COLO668 (cell line): ENCODE measurements at regions not wholly inside any gene's neighbourhood (a gene's known extent, or its start where the extent isn't known, plus 50 kb on each side); places are given as distances from the start of the nearest gene placed in this dataset.

Experiments used
- DNase-seq: peaks from one replicate; lab custom pipeline; 2025; ENCODE audit not compliant: unreplicated experiment; lab: John Stamatoyannopoulos, UW

GRCh38 chr14:26765768-26766520 lies 168.1 kb upstream of the NOVA1 start:
- no peak for DNase-seq

DNA sequence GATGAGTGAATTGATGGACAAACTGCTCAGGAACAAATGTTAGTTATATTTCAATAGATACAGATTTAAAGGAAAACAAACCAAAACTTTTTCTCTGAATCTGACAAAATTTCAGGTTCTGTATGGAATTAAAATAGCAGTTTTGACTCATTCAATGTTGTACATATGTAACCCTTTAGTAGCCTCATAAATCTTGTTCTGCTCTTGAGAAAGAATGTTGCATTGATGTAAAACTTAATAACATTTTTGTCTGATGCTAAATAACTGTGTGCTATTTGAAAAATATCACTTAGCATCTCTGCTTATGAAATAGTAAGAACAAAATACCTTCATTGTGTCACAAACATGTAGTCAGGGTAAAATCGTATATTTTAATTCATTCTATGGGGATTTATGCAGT lies 168.9 kb upstream of the NOVA1 start:
- DNase-seq, result no peak

GRCh38 chr14:26773906-26774593 lies 176.2 kb upstream of the NOVA1 start:
- DNase-seq, result no peak

GRCh38 chr14:26775765-26776563 lies 178.1 kb upstream of the NOVA1 start:
- no peak for DNase-seq

DNA sequence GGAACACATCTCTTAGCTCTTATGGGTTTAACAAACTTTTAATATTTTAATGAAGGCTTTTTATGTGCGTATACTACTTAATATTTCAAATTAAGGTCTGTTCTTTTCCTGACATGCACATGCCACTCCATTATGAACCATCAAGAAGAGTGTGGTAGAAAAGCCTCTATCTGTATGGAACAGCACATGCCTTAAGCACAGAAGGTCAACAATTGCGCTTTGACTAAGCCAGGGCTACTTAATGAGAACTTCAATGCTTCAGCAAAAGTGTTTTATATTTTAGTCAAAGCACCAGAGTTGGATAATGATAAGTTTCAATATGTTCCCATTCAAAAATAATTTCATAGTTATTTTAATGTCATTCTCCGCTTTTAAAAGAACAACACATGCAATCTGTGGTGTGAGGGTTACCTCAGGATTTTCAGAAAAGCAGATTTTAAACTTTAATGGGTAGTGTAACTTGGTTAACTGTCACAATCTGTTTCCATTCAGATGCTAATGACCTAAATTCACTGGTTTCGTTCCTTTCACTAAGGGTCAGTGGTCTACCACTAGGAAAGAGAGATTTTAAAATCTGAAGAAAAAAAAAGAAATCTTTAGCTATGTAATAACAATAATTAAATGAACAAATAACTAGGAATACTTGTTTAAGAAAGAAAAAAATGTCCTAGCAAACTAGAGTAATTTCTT lies 193.4 kb upstream of the NOVA1 start:
- DNase-seq, result no peak

GRCh38 chr14:26794731-26795130 lies 196.9 kb upstream of the NOVA1 start:
- DNase-seq, result no peak

- no peak for DNase-seq
Observed at GRCh38 chr14:26808407-26808806, 210.6 kb upstream of the NOVA1 start.

- DNase-seq, result no peak
Observed at GRCh38 chr14:26810631-26811030, 212.8 kb upstream of the NOVA1 start.

GRCh38 chr14:26811756-26812305 lies 214.0 kb upstream of the NOVA1 start:
- DNase-seq, result no peak

GRCh38 chr14:26820138-26820537 lies 222.3 kb upstream of the NOVA1 start:
- no peak for DNase-seq

GRCh38 chr14:26820572-26820971 lies 222.7 kb upstream of the NOVA1 start:
- DNase-seq, result no peak

DNA sequence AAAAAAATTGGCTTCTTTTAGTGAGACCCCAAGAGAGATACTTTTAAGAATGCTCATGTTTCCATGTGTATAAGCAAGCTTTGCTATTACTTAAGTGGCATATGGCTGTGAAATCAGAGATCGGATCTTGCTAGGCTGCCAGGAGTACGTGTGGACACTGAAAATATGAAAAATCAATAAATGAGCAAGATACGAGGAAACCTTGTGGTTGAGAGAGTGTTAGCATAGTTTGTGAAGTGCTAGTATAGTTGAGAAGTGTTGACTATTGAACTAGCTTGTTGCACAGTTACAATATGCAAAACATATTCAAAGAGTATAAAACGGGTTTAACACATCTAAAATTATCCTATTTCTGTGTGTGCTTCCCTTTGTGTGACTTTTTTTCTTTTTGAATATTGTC lies 230.9 kb upstream of the NOVA1 start:
- DNase-seq, result no peak

DNA sequence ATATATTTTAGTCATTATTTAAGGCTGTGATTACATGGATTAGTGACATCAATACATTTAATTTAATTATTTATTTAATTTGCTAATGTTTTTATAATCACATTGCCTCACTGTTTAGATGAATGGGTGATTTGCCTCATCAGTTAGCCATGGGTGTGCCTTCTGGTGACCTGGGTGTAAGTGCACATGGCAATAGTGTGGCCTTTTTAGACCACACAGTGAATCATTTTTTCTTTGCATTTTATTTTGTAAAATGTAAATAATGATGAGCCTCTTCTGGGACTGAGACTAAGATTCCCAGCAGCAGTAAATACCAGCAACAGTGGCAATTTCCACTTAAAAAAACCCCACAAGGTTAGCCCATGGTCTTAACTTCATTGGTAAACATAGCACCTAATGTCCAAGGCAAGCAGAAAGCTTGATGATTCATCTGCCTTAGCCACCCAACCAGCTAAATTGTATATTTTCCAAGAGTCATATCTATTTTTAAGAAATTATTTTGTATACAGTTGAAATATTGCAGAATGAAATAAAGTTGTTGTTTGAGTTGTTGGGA lies 235.9 kb upstream of the NOVA1 start:
- DNase-seq, result no peak

DNA sequence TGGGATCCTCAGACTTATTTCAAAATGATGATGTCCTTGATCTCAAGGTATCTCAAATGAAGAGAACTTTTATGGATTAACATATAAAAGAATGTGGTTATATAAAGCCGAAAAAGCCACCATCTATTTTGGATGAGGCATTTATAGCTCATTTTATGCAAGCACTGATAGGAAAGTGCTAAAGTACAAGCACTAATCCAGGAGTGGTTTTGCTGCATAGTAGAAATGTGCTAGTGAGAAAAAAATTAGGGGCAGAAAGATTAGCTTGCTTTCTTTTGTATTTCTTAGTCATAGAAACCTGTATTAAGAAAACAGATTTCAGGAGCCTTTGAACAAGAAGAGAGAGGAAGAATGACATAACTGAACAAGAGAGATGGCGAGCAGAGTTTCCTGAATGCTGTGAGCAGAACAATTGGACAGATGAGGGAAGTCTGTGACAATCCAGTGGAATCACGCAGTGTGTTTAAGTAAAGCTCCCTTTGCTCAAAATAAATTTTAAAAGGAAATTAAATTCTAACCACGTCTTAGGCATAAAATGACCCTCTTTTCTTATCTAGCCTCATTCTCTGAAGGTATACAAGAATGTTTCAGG lies 238.2 kb upstream of the NOVA1 start:
- DNase-seq, result no peak

- no peak for DNase-seq
Observed at GRCh38 chr14:26839481-26839880, 241.6 kb upstream of the NOVA1 start.

- DNase-seq, result no peak
Observed at GRCh38 chr14:26841326-26841725, 243.5 kb upstream of the NOVA1 start.

- no peak for DNase-seq
Observed at GRCh38 chr14:26841920-26842741, 244.3 kb upstream of the NOVA1 start.

GRCh38 chr14:26845151-26845818 lies 247.5 kb upstream of the NOVA1 start:
- DNase-seq, result no peak

DNA sequence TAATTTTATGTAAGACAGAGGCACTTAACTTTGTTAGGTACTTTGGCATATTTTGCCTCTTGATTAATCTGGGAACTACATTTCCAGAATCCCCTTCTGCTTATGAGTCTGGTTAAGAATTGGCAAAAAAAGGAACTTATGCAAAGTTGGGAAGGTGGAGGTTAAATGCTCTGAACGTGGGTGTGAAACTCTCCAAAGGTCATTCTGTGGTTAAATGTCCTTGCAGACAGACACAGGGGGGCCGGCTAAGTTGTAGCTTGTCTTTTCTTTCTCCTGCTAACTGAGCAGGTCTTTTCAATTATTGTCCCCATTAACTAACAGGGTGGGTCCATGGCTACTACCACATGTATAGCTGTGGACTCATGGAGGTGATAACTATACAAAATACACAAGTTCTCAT lies 248.6 kb upstream of the NOVA1 start:
- no peak for DNase-seq
